ENCODE measurements at regions not wholly inside any gene's neighbourhood (a gene's known extent, or its start where the extent isn't known, plus 50 kb on each side); places are given as distances from the start of the nearest gene placed in this dataset.

DNA sequence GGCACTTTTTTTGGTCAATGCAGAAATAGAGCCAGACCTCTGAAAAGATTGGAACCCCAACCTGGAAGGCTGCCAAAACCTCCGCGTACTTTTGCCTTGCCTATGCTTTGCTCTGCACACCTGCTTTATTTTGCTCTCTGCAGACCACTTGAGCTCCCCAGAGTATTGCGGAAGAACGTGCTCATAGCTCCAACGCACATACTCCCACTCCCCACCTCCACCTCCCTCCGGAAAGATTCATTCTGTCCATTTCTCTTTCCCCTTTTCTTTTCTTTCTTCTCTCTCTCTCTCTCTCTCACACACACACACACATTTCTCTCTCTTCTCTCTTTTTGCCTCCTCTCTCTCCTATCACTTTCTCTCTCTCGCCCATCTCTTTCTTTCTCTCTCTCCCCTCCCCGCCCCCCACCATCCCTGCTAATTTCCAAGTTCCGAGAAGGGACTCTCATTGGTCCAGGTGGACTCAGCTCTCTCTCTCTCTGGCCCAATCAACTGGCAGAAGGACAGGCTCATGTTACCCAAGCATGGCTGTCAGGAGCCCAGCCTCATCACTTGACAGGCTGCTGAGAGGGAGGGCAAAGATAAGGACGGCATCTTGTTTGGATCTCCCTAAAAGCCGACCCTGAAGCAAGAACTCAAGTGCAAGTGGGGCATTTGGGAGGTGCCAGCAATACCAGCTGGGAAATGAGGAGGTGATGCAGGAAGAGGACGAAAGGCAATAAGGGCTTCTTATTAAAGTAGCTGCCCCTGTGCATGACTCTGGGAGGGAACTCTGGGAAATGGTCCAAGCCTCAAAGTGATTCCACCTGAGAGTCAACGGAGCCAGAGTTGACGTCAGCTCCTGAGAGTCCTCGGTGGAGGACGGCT, 246.1 kb downstream of the LY86 start:
- TF ChIP-seq, protein P1, sequence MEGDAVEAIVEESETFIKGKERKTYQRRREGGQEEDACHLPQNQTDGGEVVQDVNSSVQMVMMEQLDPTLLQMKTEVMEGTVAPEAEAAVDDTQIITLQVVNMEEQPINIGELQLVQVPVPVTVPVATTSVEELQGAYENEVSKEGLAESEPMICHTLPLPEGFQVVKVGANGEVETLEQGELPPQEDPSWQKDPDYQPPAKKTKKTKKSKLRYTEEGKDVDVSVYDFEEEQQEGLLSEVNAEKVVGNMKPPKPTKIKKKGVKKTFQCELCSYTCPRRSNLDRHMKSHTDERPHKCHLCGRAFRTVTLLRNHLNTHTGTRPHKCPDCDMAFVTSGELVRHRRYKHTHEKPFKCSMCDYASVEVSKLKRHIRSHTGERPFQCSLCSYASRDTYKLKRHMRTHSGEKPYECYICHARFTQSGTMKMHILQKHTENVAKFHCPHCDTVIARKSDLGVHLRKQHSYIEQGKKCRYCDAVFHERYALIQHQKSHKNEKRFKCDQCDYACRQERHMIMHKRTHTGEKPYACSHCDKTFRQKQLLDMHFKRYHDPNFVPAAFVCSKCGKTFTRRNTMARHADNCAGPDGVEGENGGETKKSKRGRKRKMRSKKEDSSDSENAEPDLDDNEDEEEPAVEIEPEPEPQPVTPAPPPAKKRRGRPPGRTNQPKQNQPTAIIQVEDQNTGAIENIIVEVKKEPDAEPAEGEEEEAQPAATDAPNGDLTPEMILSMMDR (conservative IDR thresholded peaks at IDR 0.05): no peak
- H3K9me3 Mint-ChIP-seq: no peaks in the 10 kb centered on the region
- no peak overlapping the region for H3K27ac Mint-ChIP-seq (ENCODE audit: unreplicated experiment)
- no peak overlapping the region for H3K4me3 Mint-ChIP-seq
- no peaks in the 10 kb centered on the region for H3K4me1 Mint-ChIP-seq
- peaks cover 17% of the 10 kb centered on the region for H3K27me3 Mint-ChIP-seq (ENCODE audit: low read depth)
- no peak for DNase-seq (ENCODE audit: low read depth, low spot score)
- no peaks in the 10 kb centered on the region for H3K36me3 Mint-ChIP-seq (ENCODE audit: low read depth)

DNA sequence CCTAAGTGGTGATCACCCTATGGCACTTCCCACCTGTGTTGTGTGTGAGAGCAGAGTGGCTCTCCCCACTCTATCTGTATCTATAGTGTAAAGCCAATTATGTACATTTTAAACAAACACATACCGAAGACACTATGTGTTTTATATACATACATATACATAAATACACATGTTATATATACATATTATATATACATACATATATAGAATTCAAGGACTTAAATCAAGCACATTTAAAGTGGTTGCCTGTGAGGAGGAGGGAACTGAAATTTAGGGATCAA, 246.6 kb downstream of the LY86 start:
- H3K4me3 Mint-ChIP-seq: no peak overlapping the region
- DNase-seq (ENCODE audit: low read depth, low spot score): no peak
- H3K27ac Mint-ChIP-seq (ENCODE audit: unreplicated experiment): no peak overlapping the region
- H3K9me3 Mint-ChIP-seq: no peaks in the 10 kb centered on the region
- H3K36me3 Mint-ChIP-seq (ENCODE audit: low read depth): no peaks in the 10 kb centered on the region
- no peaks in the 10 kb centered on the region for H3K4me1 Mint-ChIP-seq
- TF ChIP-seq, protein P1 (conservative IDR thresholded peaks at IDR 0.05): no peak
- H3K27me3 Mint-ChIP-seq (ENCODE audit: low read depth): peaks cover 17% of the 10 kb centered on the region

DNA sequence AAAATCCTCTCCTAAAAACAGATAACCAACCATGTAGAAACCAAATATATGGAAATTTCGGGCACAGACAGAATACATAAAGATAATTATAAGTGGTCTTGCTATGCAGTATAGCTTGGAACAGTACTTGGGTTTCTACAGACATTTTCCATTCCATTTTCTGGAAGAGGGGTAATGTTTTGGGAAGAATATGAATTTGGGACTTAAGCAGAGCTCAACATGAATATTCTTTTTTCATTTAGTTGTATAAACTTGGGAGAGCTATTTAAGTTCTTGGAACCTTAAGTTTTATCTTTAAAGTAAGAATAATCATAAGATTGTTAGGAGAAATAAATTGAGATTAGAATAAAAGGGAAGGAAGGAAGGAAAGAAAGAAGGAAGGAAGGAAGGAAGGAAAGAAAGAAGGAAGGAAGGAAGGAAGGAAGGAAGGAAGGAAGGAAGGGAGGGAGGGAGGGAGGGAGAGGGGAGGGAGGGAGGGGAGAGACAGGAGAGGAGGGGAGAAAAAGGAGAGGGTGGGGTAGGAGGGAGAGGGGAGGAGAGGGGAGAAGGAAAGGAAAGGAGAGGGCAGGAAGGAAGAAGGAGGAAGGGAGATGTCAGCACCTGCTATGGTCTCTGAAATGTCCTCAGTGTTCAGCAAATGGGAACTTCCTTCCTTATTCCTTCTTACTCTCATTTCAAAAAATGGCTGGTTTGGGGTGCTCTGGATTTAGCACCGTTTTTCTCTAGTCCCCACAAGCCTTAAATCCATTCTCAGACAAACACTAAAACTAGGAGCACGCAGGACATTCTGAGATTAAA, 248.3 kb downstream of the LY86 start:
- TF ChIP-seq, protein P1 (conservative IDR thresholded peaks at IDR 0.05): no peak
- H3K27ac Mint-ChIP-seq (ENCODE audit: unreplicated experiment): no peak overlapping the region
- no peak for DNase-seq (ENCODE audit: low read depth, low spot score)
- no peaks in the 10 kb centered on the region for H3K4me1 Mint-ChIP-seq
- no peaks in the 10 kb centered on the region for H3K36me3 Mint-ChIP-seq (ENCODE audit: low read depth)
- peaks cover 24% of the 10 kb centered on the region for H3K27me3 Mint-ChIP-seq (ENCODE audit: low read depth)
- H3K4me3 Mint-ChIP-seq: no peak overlapping the region
- no peaks in the 10 kb centered on the region for H3K9me3 Mint-ChIP-seq

DNA sequence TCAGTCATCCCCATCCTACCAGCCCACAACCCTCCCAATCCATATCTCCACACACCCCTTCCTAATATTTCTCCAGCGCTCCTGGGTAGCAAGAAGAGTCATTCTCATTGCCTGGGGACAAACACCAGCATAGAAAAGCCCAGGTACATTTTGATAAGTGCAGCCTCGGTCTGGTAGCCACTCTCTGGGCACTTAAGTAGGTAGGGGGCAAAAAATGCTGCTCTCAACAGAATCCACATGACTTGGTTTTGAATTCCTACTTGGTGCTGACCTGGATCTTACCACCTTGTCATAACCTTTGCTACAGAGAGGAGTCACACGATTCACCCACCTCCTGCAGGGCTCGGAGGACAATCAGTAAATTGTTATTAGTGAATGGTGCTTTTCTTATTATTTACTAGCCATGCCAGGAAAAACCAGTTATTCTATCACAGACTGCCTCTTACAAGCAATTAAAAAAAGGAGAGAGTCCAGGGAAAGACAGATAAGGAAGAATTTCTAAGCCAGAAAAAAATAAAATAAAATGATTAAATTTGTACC, 249.1 kb downstream of the LY86 start:
- peaks cover 29% of the 10 kb centered on the region for H3K27me3 Mint-ChIP-seq (ENCODE audit: low read depth)
- H3K4me1 Mint-ChIP-seq: no peaks in the 10 kb centered on the region
- no peak overlapping the region for H3K4me3 Mint-ChIP-seq
- TF ChIP-seq, protein P1 (conservative IDR thresholded peaks at IDR 0.05): no peak
- H3K27ac Mint-ChIP-seq (ENCODE audit: unreplicated experiment): no peak overlapping the region
- H3K9me3 Mint-ChIP-seq: no peaks in the 10 kb centered on the region
- H3K36me3 Mint-ChIP-seq (ENCODE audit: low read depth): no peaks in the 10 kb centered on the region
- DNase-seq (ENCODE audit: low read depth, low spot score): no peak

DNA sequence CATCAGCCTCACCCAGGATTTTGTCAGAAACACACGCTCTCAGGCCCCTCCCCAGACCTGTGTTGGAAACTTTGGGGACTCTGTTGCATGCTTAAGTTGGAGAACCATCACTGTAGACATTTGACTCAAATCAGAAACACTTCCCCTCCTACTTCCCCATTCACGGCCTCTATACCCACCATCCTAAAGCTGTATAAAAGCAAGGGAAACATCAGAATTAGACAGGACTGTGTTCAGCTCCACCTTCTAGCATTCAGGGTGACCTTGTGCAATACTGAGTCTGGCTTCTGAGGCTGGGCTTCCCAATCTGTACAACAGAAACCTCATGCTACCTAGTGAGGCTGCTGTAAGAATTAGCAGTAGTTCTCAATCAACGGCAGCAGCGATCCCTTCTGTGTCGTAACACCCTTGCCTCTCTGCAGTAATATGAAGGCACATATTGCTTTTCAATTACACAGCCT, 252.3 kb downstream of the LY86 start:
- Mint-ChIP-seq H3K4me3 (no peak overlapping the region), H3K9me3 (peaks cover 3% of the 10 kb centered on the region), H3K36me3 (ENCODE audit: low read depth) (no peaks in the 10 kb centered on the region), H3K27me3 (ENCODE audit: low read depth) (peaks cover 24% of the 10 kb centered on the region), H3K27ac (ENCODE audit: unreplicated experiment) (no peak overlapping the region), H3K4me1 (no peaks in the 10 kb centered on the region)
- TF ChIP-seq, protein P1 (conservative IDR thresholded peaks at IDR 0.05): no peak
- no peak for DNase-seq (ENCODE audit: low read depth, low spot score)
